ENCODE measurements at regions not wholly inside any gene's neighbourhood (a gene's known extent, or its start where the extent isn't known, plus 50 kb on each side); places are given as distances from the start of the nearest gene placed in this dataset.
"Not testable (repeated sequence)": the region's sequence is repeated elsewhere in the genome, so short reads cannot be mapped to it uniquely, and the experiment has no call there.

- Histone ChIP-seq H3K4me3 (ENCODE audit: low read length) (no peak overlapping the region), H3K9me3 (ENCODE audit: control insufficient read depth, low read depth, low read length) (no peaks in the 10 kb centered on the region), H3K27me3 (ENCODE audit: control insufficient read depth, insufficient read depth, low read length) (no peaks in the 10 kb centered on the region), H3K4me1 (ENCODE audit: control insufficient read depth, low read depth, low read length) (no peaks in the 10 kb centered on the region), H3K36me3 (ENCODE audit: control insufficient read depth, low read depth, low read length) (no peaks in the 10 kb centered on the region), H3K9ac (ENCODE audit: low read length) (no peak overlapping the region), H3K27ac (ENCODE audit: low read length) (no peak overlapping the region)
Observed at GRCh38 chr22:44639891-44640617, 62.0 kb upstream of the PRR5 start.

DNA sequence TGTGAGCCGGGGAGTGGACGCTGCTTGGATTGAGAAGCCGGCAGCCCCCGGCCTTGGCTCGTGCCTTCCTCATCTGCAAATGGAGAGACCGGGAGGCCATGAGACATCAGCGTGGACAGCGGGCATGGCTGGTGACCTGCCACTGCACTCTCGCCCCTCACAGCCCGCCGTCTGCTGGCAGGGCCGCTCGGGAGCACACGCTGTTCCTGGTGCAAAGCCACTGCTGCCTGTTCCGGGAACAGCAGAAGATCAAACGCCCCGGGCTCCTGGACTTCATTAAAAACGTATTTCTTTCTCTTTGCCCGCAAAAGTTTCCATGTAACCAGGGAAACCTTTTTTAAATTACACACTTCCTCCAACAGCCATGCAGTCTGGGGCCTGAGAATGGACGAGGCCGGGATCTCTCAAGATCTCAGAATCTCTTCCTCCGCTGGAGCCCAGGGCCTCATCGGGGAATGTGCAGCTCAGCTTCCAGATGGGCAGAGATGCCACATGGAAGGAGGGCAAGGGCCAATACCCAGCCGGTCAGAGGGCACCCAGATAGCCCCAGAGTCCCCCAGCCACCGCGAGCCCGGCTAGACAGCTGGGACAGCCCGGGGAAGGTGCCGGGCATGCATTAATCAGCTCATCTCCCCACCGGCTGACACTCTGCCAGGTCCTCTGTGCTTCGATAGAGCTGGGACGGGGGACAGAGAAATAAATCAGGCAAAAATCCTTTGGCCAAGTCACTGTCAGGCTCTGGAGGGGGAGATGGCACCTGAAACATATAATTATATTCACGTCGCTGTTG is 62.8 kb upstream of the PRR5 start:
- Histone ChIP-seq H3K27ac (ENCODE audit: low read length) (no peak overlapping the region), H3K27me3 (ENCODE audit: control insufficient read depth, insufficient read depth, low read length) (no peaks in the 10 kb centered on the region), H3K4me3 (ENCODE audit: low read length) (no peak overlapping the region), H3K9ac (ENCODE audit: low read length) (no peak overlapping the region), H3K9me3 (ENCODE audit: control insufficient read depth, low read depth, low read length) (no peaks in the 10 kb centered on the region), H3K4me1 (ENCODE audit: control insufficient read depth, low read depth, low read length) (no peaks in the 10 kb centered on the region), H3K36me3 (ENCODE audit: control insufficient read depth, low read depth, low read length) (no peaks in the 10 kb centered on the region)

GRCh38 chr22:44636502-44637206 is 65.3 kb upstream of the PRR5 start:
- not testable (repeated sequence) for H3K36me3 ChIP-seq (ENCODE audit: control insufficient read depth, low read depth, low read length); H3K27me3 ChIP-seq (ENCODE audit: control insufficient read depth, insufficient read depth, low read length); H3K4me1 ChIP-seq (ENCODE audit: control insufficient read depth, low read depth, low read length)

GRCh38 chr22:44635567-44635966 is 66.4 kb upstream of the PRR5 start:
- not testable (repeated sequence) for H3K4me1 ChIP-seq (ENCODE audit: control insufficient read depth, low read depth, low read length); H3K27ac ChIP-seq (ENCODE audit: low read length); H3K36me3 ChIP-seq (ENCODE audit: control insufficient read depth, low read depth, low read length); H3K9ac ChIP-seq (ENCODE audit: low read length); H3K4me3 ChIP-seq (ENCODE audit: low read length); H3K9me3 ChIP-seq (ENCODE audit: control insufficient read depth, low read depth, low read length); H3K27me3 ChIP-seq (ENCODE audit: control insufficient read depth, insufficient read depth, low read length)

More at GRCh38 chr22:44636502-44637206, 65.3 kb upstream of the PRR5 start:
- H3K9me3 ChIP-seq (ENCODE audit: control insufficient read depth, low read depth, low read length); H3K9ac ChIP-seq (ENCODE audit: low read length); H3K27ac ChIP-seq (ENCODE audit: low read length); H3K4me3 ChIP-seq (ENCODE audit: low read length): not testable (repeated sequence)

DNA sequence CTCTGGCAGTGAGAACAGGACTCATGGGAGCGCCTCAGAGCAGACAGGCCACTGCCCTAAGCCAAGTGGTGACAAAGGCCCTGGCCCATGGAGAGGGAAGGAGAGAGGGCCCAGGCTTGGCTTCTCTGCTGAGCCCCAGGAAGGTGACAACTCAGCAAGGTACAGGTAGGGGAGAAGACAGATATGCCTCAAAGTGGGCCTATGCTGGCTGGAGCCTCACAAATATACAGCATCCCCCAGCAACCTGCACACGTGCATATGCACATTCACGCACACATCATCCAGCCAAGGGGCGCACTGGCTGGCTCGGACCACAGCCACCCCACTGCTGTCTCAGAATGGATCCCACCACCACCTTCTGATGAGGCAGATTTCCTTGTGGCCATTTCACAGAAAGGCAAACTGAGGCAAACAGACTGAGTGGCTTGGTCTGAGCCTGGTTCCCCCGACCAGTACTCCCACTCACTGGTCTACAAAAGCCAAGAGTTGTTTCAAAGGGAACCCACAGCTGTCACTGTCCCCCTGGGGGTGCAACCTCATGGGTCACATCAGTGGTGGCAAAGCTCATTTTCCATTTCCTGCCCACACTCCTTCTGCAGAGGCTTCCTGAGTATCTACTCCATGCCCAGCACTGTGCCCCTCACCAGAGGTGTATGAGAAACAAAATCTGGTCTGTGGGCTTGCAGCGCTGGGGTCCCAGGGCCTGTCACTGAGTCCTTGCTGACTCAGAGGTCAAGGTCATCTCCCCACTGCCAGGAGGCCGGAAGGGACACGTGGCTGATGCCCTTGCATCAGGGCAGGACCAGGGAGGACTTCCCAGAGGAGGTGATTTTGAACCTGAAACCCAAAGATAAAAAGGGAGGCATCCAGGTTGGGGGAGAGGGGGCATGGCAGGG is 67.3 kb upstream of the PRR5 start:
- no peaks in the 10 kb centered on the region for H3K4me1 ChIP-seq (ENCODE audit: control insufficient read depth, low read depth, low read length)
- peaks cover 9% of the 10 kb centered on the region for H3K27me3 ChIP-seq (ENCODE audit: control insufficient read depth, insufficient read depth, low read length)
- H3K4me3 ChIP-seq (ENCODE audit: low read length): no peak overlapping the region
- no peaks in the 10 kb centered on the region for H3K9me3 ChIP-seq (ENCODE audit: control insufficient read depth, low read depth, low read length)
- no peak overlapping the region for H3K9ac ChIP-seq (ENCODE audit: low read length)
- H3K27ac ChIP-seq (ENCODE audit: low read length): no peak overlapping the region
- H3K36me3 ChIP-seq (ENCODE audit: control insufficient read depth, low read depth, low read length): no peaks in the 10 kb centered on the region

DNA sequence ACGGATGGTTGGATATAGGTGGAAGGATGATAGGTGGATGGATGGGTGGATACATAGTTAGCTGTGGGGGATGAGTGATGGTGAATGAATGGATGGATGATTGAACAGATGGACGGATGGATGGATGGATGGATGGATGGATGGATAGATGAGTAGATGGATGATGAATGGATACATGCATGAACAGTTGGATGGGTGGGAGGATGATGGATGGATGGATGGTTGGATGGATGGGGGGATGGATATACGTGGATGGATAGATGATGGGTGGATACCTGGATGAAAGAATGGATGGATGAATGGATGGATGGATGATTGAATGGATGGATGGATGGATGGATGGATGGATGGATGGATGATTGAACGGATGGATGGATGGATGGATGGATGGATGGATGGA is 68.4 kb upstream of the PRR5 start:
- H3K4me1 ChIP-seq (ENCODE audit: control insufficient read depth, low read depth, low read length): no peaks in the 10 kb centered on the region
- no peak overlapping the region for H3K4me3 ChIP-seq (ENCODE audit: low read length)
- no peaks in the 10 kb centered on the region for H3K36me3 ChIP-seq (ENCODE audit: control insufficient read depth, low read depth, low read length)

DNA sequence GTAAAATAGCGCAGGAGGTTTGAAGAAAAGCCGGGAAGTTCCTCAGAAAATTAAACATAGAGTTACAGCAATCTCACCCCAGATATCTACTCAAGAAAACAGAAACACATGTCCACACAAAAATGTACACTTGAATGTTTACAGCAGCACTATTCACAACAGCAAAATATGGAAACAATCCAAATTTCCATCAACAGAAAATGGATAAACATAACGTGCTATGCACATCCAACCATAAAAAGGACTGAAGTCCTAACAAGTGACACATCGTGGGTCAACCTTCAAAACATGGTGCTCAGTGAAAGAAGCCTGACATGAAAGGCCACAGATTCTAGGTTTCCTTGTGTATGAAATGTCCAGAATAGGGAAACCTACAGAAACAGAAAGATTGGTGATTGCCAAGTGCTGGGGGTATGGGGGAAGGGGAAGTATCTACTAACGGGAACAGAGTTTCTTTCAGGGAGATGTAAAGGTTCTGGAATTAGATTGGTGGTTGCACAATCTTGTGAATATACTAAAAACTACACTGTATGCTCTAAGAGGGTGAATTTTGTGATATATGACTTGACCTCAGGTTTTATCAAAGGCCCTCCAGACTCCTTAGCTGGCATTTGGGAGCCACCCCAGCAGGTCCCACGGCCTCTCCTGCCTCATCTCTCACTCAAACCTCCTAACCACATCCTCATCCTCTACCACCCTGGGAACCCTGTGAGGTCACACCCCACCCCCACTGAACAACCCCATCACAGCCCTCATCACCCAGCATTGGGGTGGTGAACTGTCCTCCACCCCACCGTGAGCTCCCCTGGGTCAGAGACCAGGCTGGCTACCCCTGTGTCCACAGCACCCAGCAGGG is 69.2 kb upstream of the PRR5 start:
- H3K27ac ChIP-seq (ENCODE audit: low read length): no peak overlapping the region
- peaks cover 27% of the 10 kb centered on the region for H3K27me3 ChIP-seq (ENCODE audit: control insufficient read depth, insufficient read depth, low read length)
- H3K36me3 ChIP-seq (ENCODE audit: control insufficient read depth, low read depth, low read length): no peaks in the 10 kb centered on the region
- H3K9me3 ChIP-seq (ENCODE audit: control insufficient read depth, low read depth, low read length): no peaks in the 10 kb centered on the region
- H3K4me3 ChIP-seq (ENCODE audit: low read length): no peak overlapping the region
- no peak overlapping the region for H3K9ac ChIP-seq (ENCODE audit: low read length)
- H3K4me1 ChIP-seq (ENCODE audit: control insufficient read depth, low read depth, low read length): no peaks in the 10 kb centered on the region

More for the DNA sequence above, 68.4 kb upstream of the PRR5 start:
- Histone ChIP-seq H3K9me3 (ENCODE audit: control insufficient read depth, low read depth, low read length) (no peaks in the 10 kb centered on the region), H3K27ac (ENCODE audit: low read length) (no peak overlapping the region), H3K9ac (ENCODE audit: low read length) (no peak overlapping the region), H3K27me3 (ENCODE audit: control insufficient read depth, insufficient read depth, low read length) (peaks cover 19% of the 10 kb centered on the region)

- H3K27me3 ChIP-seq (ENCODE audit: control insufficient read depth, insufficient read depth, low read length): peaks cover 46% of the 10 kb centered on the region
- H3K36me3 ChIP-seq (ENCODE audit: control insufficient read depth, low read depth, low read length): no peaks in the 10 kb centered on the region
- no peak overlapping the region for H3K4me3 ChIP-seq (ENCODE audit: low read length)
- no peak overlapping the region for H3K27ac ChIP-seq (ENCODE audit: low read length)
- H3K9ac ChIP-seq (ENCODE audit: low read length): no peak overlapping the region
- no peaks in the 10 kb centered on the region for H3K9me3 ChIP-seq (ENCODE audit: control insufficient read depth, low read depth, low read length)
- H3K4me1 ChIP-seq (ENCODE audit: control insufficient read depth, low read depth, low read length): no peaks in the 10 kb centered on the region
Observed at GRCh38 chr22:44630826-44631225, 71.2 kb upstream of the PRR5 start.

GRCh38 chr22:44628835-44629234 is 73.2 kb upstream of the PRR5 start:
- Histone ChIP-seq H3K9me3 (ENCODE audit: control insufficient read depth, low read depth, low read length) (no peaks in the 10 kb centered on the region), H3K9ac (ENCODE audit: low read length) (no peak overlapping the region), H3K27me3 (ENCODE audit: control insufficient read depth, insufficient read depth, low read length) (peaks cover 52% of the 10 kb centered on the region), H3K36me3 (ENCODE audit: control insufficient read depth, low read depth, low read length) (no peaks in the 10 kb centered on the region), H3K4me1 (ENCODE audit: control insufficient read depth, low read depth, low read length) (no peaks in the 10 kb centered on the region), H3K4me3 (ENCODE audit: low read length) (no peak overlapping the region), H3K27ac (ENCODE audit: low read length) (no peak overlapping the region)

GRCh38 chr22:44628273-44628672 is 73.7 kb upstream of the PRR5 start:
- Histone ChIP-seq H3K27ac (ENCODE audit: low read length) (no peak overlapping the region), H3K27me3 (ENCODE audit: control insufficient read depth, insufficient read depth, low read length) (peaks cover 52% of the 10 kb centered on the region), H3K9ac (ENCODE audit: low read length) (no peak overlapping the region), H3K9me3 (ENCODE audit: control insufficient read depth, low read depth, low read length) (no peaks in the 10 kb centered on the region), H3K36me3 (ENCODE audit: control insufficient read depth, low read depth, low read length) (no peaks in the 10 kb centered on the region), H3K4me1 (ENCODE audit: control insufficient read depth, low read depth, low read length) (no peaks in the 10 kb centered on the region), H3K4me3 (ENCODE audit: low read length) (no peak overlapping the region)
